Fibroblast of lung (primary cell): ENCODE measurements at regions not wholly inside any gene's neighbourhood (a gene's known extent, or its start where the extent isn't known, plus 50 kb on each side); places are given as distances from the start of the nearest gene placed in this dataset.

ENCODE experiments used
- DNase-seq, 2 donors: peaks; one replicate each; pipeline versions ENCODE4 v3.0.0 to v3.0.0-alpha.2; 2010; ENCODE audit warnings: low read depth in 2 of 2
- H2AFZ ChIP-seq: 2 replicates; pipeline ENCODE4 v1.5.1; 2012; ENCODE audit warnings: low read length, control low read depth, inconsistent platforms
- H3K27ac ChIP-seq: 2 replicates; pipeline ENCODE4 v1.5.1; 2011; ENCODE audit warnings: low read length, control low read depth; ENCODE audit not compliant: insufficient read depth
- H3K27me3 ChIP-seq: 2 replicates; pipeline ENCODE4 v1.5.1; 2011; ENCODE audit warnings: mild to moderate bottlenecking, low read length; ENCODE audit not compliant: control insufficient read depth, insufficient read depth
- H3K36me3 ChIP-seq: 2 replicates; pipeline ENCODE4 v1.5.1; 2011; ENCODE audit warnings: low read length; ENCODE audit not compliant: control insufficient read depth, insufficient read depth
- H3K4me1 ChIP-seq: 2 replicates; pipeline ENCODE4 v1.5.1; 2011; ENCODE audit warnings: low read length; ENCODE audit not compliant: control insufficient read depth, insufficient read depth; ENCODE audit errors: extremely low read depth
- H3K4me2 ChIP-seq: 2 replicates; pipeline ENCODE4 v1.5.1; 2011; ENCODE audit warnings: low read length, control low read depth; ENCODE audit not compliant: insufficient read depth; ENCODE audit errors: extremely low read depth
- H3K4me3 ChIP-seq, 4 experiments: fragments of 200-600 bp in 1 of 4; sonication (generic) in 1 of 4; replicated peaks in 1 of 4; 2 replicates each; pipeline ENCODE4 v1.5.1; 2011 to 2016; ENCODE audit warnings: low read length in 4 of 4, low read depth in 3 of 4, mild to moderate bottlenecking in 3 of 4, control low read depth in 2 of 4, inconsistent platforms in 1 of 4, mixed read lengths in 1 of 4; ENCODE audit not compliant: insufficient read depth in 1 of 4; ENCODE audit errors: control extremely low read depth in 1 of 4
- H3K79me2 ChIP-seq: 2 replicates; pipeline ENCODE4 v1.5.1; 2012; ENCODE audit warnings: mild to moderate bottlenecking, low read length, inconsistent platforms; ENCODE audit not compliant: control insufficient read depth, insufficient read depth
- H3K9ac ChIP-seq: 2 replicates; pipeline ENCODE4 v1.5.1; 2011; ENCODE audit warnings: mild to moderate bottlenecking, low read length, control low read depth; ENCODE audit not compliant: insufficient read depth
- H3K9me3 ChIP-seq: 2 replicates; pipeline ENCODE4 v1.5.1; 2012; ENCODE audit warnings: low read depth, low read length; ENCODE audit not compliant: control insufficient read depth, insufficient read depth
- H4K20me1 ChIP-seq: 2 replicates; pipeline ENCODE4 v1.5.1; 2011; ENCODE audit warnings: low read length; ENCODE audit not compliant: control insufficient read depth, insufficient read depth; ENCODE audit errors: extremely low read depth
- EZH2 ChIP-seq: IDR thresholded peaks from 2 replicates; pipeline ENCODE4 v1.5.1; 2012; ENCODE audit warnings: low read length, control low read depth, mild to moderate bottlenecking; ENCODE audit errors: missing control alignments
- TF ChIP-seq, protein P1 (sequence below), 2 donors: IDR thresholded peaks in 1 of 2; conservative IDR thresholded peaks in 1 of 2; 1 replicate in 1 of 2; 2 replicates in 1 of 2; pipeline ENCODE4 v1.5.1; 2011 to 2012; ENCODE audit warnings: low read length in 2 of 2, control low read depth in 1 of 2, inconsistent platforms in 1 of 2, low read depth in 1 of 2, mild to moderate bottlenecking in 1 of 2

DNA sequence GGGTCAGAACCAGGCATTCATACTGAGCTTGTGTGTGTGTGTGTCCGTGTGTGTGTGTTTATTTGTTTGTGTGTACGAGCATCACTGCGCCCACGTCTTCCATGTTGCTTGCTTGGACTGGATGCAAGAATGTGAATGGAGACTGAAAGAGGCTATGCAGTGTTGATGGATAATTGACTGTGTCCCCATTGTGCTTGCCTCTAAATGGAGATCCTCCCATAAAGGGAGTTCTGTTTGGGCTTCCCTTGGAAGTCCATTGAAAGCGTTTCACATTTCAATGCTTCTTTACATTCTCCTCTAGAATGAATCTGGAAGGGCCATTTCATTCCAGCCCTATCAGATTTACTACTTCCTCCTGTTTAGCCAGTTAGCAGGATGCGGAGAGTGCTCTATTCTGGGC is 124.0 kb downstream of the GP2 start:
- no peak for DNase-seq
- Histone ChIP-seq H3K4me3 (no peak overlapping the region), H3K9me3 (no peaks in the 10 kb centered on the region), H3K9ac (no peak overlapping the region), H3K4me1 (no peaks in the 10 kb centered on the region), H3K4me2 (no peak overlapping the region), H3K79me2 (no peaks in the 10 kb centered on the region), H3K27ac (no peak overlapping the region), H4K20me1 (no peaks in the 10 kb centered on the region), H2AFZ (no peak overlapping the region), H3K27me3 (no peaks in the 10 kb centered on the region), H3K36me3 (no peaks in the 10 kb centered on the region)
- TF ChIP-seq, protein P1, sequence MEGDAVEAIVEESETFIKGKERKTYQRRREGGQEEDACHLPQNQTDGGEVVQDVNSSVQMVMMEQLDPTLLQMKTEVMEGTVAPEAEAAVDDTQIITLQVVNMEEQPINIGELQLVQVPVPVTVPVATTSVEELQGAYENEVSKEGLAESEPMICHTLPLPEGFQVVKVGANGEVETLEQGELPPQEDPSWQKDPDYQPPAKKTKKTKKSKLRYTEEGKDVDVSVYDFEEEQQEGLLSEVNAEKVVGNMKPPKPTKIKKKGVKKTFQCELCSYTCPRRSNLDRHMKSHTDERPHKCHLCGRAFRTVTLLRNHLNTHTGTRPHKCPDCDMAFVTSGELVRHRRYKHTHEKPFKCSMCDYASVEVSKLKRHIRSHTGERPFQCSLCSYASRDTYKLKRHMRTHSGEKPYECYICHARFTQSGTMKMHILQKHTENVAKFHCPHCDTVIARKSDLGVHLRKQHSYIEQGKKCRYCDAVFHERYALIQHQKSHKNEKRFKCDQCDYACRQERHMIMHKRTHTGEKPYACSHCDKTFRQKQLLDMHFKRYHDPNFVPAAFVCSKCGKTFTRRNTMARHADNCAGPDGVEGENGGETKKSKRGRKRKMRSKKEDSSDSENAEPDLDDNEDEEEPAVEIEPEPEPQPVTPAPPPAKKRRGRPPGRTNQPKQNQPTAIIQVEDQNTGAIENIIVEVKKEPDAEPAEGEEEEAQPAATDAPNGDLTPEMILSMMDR (conservative IDR thresholded peaks at IDR 0.05 in 1 of 2, IDR thresholded peaks at IDR 0.05 in 1 of 2; ENCODE audit: low read depth in 1 of 2, low read length in 2 of 2) = no peak
- no peak for TF ChIP-seq EZH2

DNA sequence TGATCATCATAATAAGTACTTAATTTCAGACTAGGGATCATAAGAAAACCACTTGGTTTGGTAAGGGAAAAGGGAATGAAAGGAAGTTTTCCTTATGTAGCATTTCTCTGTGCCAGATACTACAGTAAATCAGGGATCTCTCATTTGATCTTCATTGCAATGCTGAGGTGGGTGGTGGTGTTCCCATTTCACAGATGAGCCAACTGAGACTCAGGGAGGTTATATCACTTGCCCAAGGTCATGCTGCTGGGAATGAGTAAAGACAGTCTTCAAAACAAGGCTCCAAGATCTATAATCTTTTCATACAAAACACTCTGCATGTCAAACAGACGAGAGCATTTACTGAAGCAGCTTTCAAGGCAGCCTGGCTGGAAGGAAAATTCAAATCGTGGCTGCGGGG is 124.6 kb downstream of the GP2 start:
- no peak overlapping the region for H3K4me2 ChIP-seq
- H3K4me1 ChIP-seq = no peaks in the 10 kb centered on the region
- DNase-seq = no peak
- H3K4me3 ChIP-seq = no peak overlapping the region
- no peak overlapping the region for H2AFZ ChIP-seq
- H4K20me1 ChIP-seq = no peaks in the 10 kb centered on the region
- H3K9me3 ChIP-seq = no peaks in the 10 kb centered on the region
- H3K36me3 ChIP-seq = no peaks in the 10 kb centered on the region
- no peak overlapping the region for H3K9ac ChIP-seq
- no peaks in the 10 kb centered on the region for H3K79me2 ChIP-seq
- no peak for TF ChIP-seq EZH2
- TF ChIP-seq, protein P1 (conservative IDR thresholded peaks at IDR 0.05 in 1 of 2, IDR thresholded peaks at IDR 0.05 in 1 of 2; ENCODE audit: low read depth in 1 of 2, low read length in 2 of 2) = no peak
- no peaks in the 10 kb centered on the region for H3K27me3 ChIP-seq
- no peak overlapping the region for H3K27ac ChIP-seq

GRCh38 chr16:20192801-20193200 is 119.1 kb upstream of the GPR139 start:
- H3K4me1 ChIP-seq = no peaks in the 10 kb centered on the region
- no peak overlapping the region for H3K9ac ChIP-seq
- H3K27ac ChIP-seq = no peak overlapping the region
- no peaks in the 10 kb centered on the region for H3K36me3 ChIP-seq
- H2AFZ ChIP-seq = no peak overlapping the region
- no peaks in the 10 kb centered on the region for H3K9me3 ChIP-seq
- no peak overlapping the region for H3K4me2 ChIP-seq
- no peak for DNase-seq
- H4K20me1 ChIP-seq = no peaks in the 10 kb centered on the region
- H3K27me3 ChIP-seq = no peaks in the 10 kb centered on the region
- no peak overlapping the region for H3K4me3 ChIP-seq
- H3K79me2 ChIP-seq = no peaks in the 10 kb centered on the region
- TF ChIP-seq, protein P1 (conservative IDR thresholded peaks at IDR 0.05 in 1 of 2, IDR thresholded peaks at IDR 0.05 in 1 of 2; ENCODE audit: low read depth in 1 of 2, low read length in 2 of 2) = no peak
- TF ChIP-seq EZH2 = no peak
